Neural cell (in vitro differentiated cells): ENCODE measurements at regions not wholly inside any gene's neighbourhood (a gene's known extent, or its start where the extent isn't known, plus 50 kb on each side); places are given as distances from the start of the nearest gene placed in this dataset.
"Not testable (repeated sequence)": the region's sequence is repeated elsewhere in the genome, so short reads cannot be mapped to it uniquely, and the experiment has no call there.

Experiments used
- H2AFZ ChIP-seq: fragments of 200-600, 300-800 bp; sonication (generic), shearing (Covaris generic); 2 replicates; pipeline ENCODE4 v1.6.0; 2014; ENCODE audit warnings: low read depth, mild to moderate bottlenecking, antibody characterized with exemption, low read length, moderate library complexity
- H3F3A ChIP-seq: fragments of 200-600 bp; shearing (Covaris generic); 2 replicates; pipeline ENCODE4 v1.6.1; 2016; ENCODE audit warnings: mild to moderate bottlenecking, moderate library complexity, mixed read lengths, antibody characterized with exemption, low read length; ENCODE audit not compliant: insufficient read depth, poor library complexity, severe bottlenecking
- H3K27ac ChIP-seq: fragments of 200-600, 300-800 bp; sonication (generic), shearing (Covaris generic); 2 replicates; pipeline ENCODE4 v1.5.1; 2014; ENCODE audit warnings: mild to moderate bottlenecking, low read length, moderate library complexity
- H3K27me3 ChIP-seq: fragments of 300-800, 200-600 bp; sonication (generic), shearing (Covaris generic); 2 replicates; pipeline ENCODE4 v1.6.0; 2014; ENCODE audit warnings: mild to moderate bottlenecking, low read depth, low read length, moderate library complexity; ENCODE audit not compliant: insufficient read depth
- H3K36me3 ChIP-seq: fragments of 300-800, 200-600 bp; sonication (generic), shearing (Covaris generic); 2 replicates; pipeline ENCODE4 v1.5.1; 2014; ENCODE audit warnings: mild to moderate bottlenecking, antibody characterized with exemption, low read length, moderate library complexity; ENCODE audit not compliant: insufficient read depth
- H3K4me2 ChIP-seq: fragments of 300-800, 200-600 bp; sonication (generic), shearing (Covaris generic); 2 replicates; pipeline ENCODE4 v1.6.0; 2014; ENCODE audit warnings: mild to moderate bottlenecking, low read length
- H3K4me3 ChIP-seq: fragments of 300-800, 200-600 bp; sonication (generic), shearing (Covaris generic); 2 replicates; pipeline ENCODE4 v1.5.1; 2014; ENCODE audit warnings: mild to moderate bottlenecking, low read length, moderate library complexity
- H3K79me2 ChIP-seq: fragments of 200-600 bp; shearing (Covaris generic); replicated peaks from 2 replicates; pipeline ENCODE4 v1.6.0; 2014; ENCODE audit warnings: mild to moderate bottlenecking, low read length, moderate library complexity; ENCODE audit not compliant: insufficient read depth
- H3K9ac ChIP-seq: fragments of 300-800, 200-600 bp; sonication (generic), shearing (Covaris generic); 2 replicates; pipeline ENCODE4 v1.6.1; 2016; ENCODE audit warnings: mild to moderate bottlenecking, low read length, mixed read lengths
- H3K9me2 ChIP-seq: fragments of 200-600 bp; shearing (Covaris generic); 2 replicates; pipeline ENCODE4 v1.6.1; 2016; ENCODE audit warnings: mild to moderate bottlenecking, low read length, mixed read lengths; ENCODE audit not compliant: insufficient read depth
- H3K9me3 ChIP-seq: fragments of 200-600, 300-800 bp; sonication (generic), shearing (Covaris generic); 2 replicates; pipeline ENCODE4 v1.6.1; 2016; ENCODE audit warnings: mild to moderate bottlenecking, mixed run types, low read length, moderate library complexity, mixed read lengths
- H4K20me1 ChIP-seq: fragments of 200-600 bp; shearing (Covaris generic); 2 replicates; pipeline ENCODE4 v1.6.1; 2016; ENCODE audit warnings: mild to moderate bottlenecking, mixed run types; ENCODE audit not compliant: insufficient read depth
- CTCF ChIP-seq: fragments of 450-650 bp; IDR thresholded peaks from 2 replicates; pipeline ENCODE4 v1.5.1; 2014; ENCODE audit warnings: antibody characterized with exemption, mild to moderate bottlenecking, moderate library complexity; ENCODE audit not compliant: poor library complexity, severe bottlenecking
- EP300 ChIP-seq: fragments of 450-650 bp; conservative IDR thresholded peaks from 2 replicates; pipeline ENCODE4 v1.6.1; 2014; ENCODE audit warnings: antibody characterized with exemption, mild to moderate bottlenecking, moderate library complexity; ENCODE audit not compliant: poor library complexity, severe bottlenecking
- EZH2 ChIP-seq: fragments of 200-600, 300-800 bp; shearing (Covaris generic), sonication (generic); IDR thresholded peaks from 2 replicates; pipeline ENCODE4 v1.6.1; 2014; ENCODE audit warnings: antibody characterized with exemption, low read length, borderline replicate concordance, mild to moderate bottlenecking; ENCODE audit not compliant: insufficient read depth, poor library complexity, severe bottlenecking
- MXI1 ChIP-seq: fragments of 450-650 bp; conservative IDR thresholded peaks from 2 replicates; pipeline ENCODE4 v1.6.1; 2014; ENCODE audit warnings: antibody characterized with exemption, mild to moderate bottlenecking; ENCODE audit not compliant: poor library complexity, severe bottlenecking
- POLR2AphosphoS5 ChIP-seq: IDR thresholded peaks from 2 replicates; pipeline ENCODE4 v1.6.1; 2012
- RAD21 ChIP-seq: fragments of 450-650 bp; conservative IDR thresholded peaks from 2 replicates; pipeline ENCODE4 v1.6.1; 2014; ENCODE audit warnings: antibody characterized with exemption, mild to moderate bottlenecking, moderate library complexity
- REST ChIP-seq: IDR thresholded peaks from 2 replicates; pipeline ENCODE4 v1.6.1; 2012; ENCODE audit warnings: borderline replicate concordance
- SMC3 ChIP-seq: fragments of 450-650 bp; conservative IDR thresholded peaks from 2 replicates; pipeline ENCODE4 v1.6.1; 2014; ENCODE audit warnings: antibody characterized with exemption, mild to moderate bottlenecking, moderate library complexity; ENCODE audit not compliant: poor library complexity
- TAF1 ChIP-seq: IDR thresholded peaks from 2 replicates; pipeline ENCODE4 v1.6.1; 2012; ENCODE audit warnings: low read depth

GRCh38 chr22:22321743-22322611 lies 77.4 kb downstream of the VPREB1 start:
- not testable (repeated sequence) for H3K36me3 ChIP-seq, H3F3A ChIP-seq, H3K9me2 ChIP-seq, H2AFZ ChIP-seq, H3K4me3 ChIP-seq, H3K27ac ChIP-seq, H3K79me2 ChIP-seq, H3K9me3 ChIP-seq, H3K9ac ChIP-seq, H3K4me2 ChIP-seq, H4K20me1 ChIP-seq, H3K27me3 ChIP-seq
- TF ChIP-seq RAD21 (peak; percentile 44), CTCF (peak; percentile 69), SMC3 (peak; percentile 10)

- Histone ChIP-seq H3K27ac (no peak overlapping the region), H3K9me3 (no peaks in the 10 kb centered on the region), H3K4me2 (no peak overlapping the region)
Observed at GRCh38 chr22:22322792-22323191, 78.2 kb downstream of the VPREB1 start.

More at GRCh38 chr22:22322792-22323191, 78.2 kb downstream of the VPREB1 start:
- Histone ChIP-seq H3K9me2 (no peaks in the 10 kb centered on the region), H2AFZ (no peak overlapping the region), H4K20me1 (no peaks in the 10 kb centered on the region), H3K4me3 (no peak overlapping the region), H3K36me3 (no peaks in the 10 kb centered on the region), H3K9ac (no peak overlapping the region), H3K79me2 (no peaks in the 10 kb centered on the region), H3K27me3 (no peaks in the 10 kb centered on the region), H3F3A (no peaks in the 10 kb centered on the region)
- TF ChIP-seq CTCF (no peak), POLR2AphosphoS5 (no peak), EP300 (no peak), TAF1 (no peak), MXI1 (no peak), REST (no peak), EZH2 (no peak)
